ENCODE measurements at regions not wholly inside any gene's neighbourhood (a gene's known extent, or its start where the extent isn't known, plus 50 kb on each side); places are given as distances from the start of the nearest gene placed in this dataset.

DNA sequence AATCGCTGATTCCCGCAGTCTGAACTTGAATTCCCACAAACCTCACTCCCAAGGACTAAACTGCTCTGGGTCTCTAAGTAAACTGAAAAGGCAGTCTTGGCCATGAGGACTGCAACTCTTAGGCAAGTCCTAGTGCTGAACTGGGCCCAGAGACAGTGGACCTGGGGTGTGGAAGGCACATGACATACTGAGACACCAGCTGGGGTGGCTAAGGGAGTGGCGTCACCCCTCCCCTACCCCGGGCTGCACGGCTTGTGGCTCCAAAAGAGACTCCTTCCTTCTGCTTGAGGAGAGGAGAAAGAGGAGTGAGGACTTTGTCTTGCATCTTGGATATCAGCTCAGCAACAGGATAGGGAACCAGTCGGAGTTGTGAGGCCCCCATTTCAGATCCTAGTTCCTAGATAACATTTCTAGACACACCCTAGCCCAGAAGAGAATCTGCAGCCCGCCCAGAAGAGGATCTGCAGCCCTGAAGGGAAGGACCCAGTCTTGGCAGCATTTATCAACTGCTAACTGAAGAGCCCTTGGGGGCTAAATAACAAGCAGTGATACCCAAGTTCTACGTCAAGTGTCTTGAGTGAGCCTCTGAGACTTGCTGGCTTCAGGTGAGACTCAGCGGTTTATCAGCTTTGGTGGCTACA, 110.7 kb upstream of the C3orf80 start:
- TF ChIP-seq TCF12 (IDR thresholded peaks at IDR 0.05) (no peak), TCF12 (CRISPR knock-in tag; IDR thresholded peaks at IDR 0.05) (no peak), NFYB (CRISPR knock-in tag; IDR thresholded peaks at IDR 0.05) (no peak), TCF7L2 (IDR thresholded peaks at IDR 0.05; ENCODE audit: low read depth, low read length) (no peak)
- TF ChIP-seq, protein P1, sequence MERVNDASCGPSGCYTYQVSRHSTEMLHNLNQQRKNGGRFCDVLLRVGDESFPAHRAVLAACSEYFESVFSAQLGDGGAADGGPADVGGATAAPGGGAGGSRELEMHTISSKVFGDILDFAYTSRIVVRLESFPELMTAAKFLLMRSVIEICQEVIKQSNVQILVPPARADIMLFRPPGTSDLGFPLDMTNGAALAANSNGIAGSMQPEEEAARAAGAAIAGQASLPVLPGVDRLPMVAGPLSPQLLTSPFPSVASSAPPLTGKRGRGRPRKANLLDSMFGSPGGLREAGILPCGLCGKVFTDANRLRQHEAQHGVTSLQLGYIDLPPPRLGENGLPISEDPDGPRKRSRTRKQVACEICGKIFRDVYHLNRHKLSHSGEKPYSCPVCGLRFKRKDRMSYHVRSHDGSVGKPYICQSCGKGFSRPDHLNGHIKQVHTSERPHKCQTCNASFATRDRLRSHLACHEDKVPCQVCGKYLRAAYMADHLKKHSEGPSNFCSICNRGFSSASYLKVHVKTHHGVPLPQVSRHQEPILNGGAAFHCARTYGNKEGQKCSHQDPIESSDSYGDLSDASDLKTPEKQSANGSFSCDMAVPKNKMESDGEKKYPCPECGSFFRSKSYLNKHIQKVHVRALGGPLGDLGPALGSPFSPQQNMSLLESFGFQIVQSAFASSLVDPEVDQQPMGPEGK (CRISPR knock-in tag; IDR thresholded peaks at IDR 0.05), result no peak
